GM23248 (cell line): ENCODE measurements at regions not wholly inside any gene's neighbourhood (a gene's known extent, or its start where the extent isn't known, plus 50 kb on each side); places are given as distances from the start of the nearest gene placed in this dataset.

Experiments
- EZH2 ChIP-seq: fragments of 200-600 bp; sonication (generic); IDR thresholded peaks from 2 replicates; pipeline ENCODE4 v1.6.1; 2018; ENCODE audit warnings: antibody characterized with exemption, mild to moderate bottlenecking; ENCODE audit not compliant: insufficient read depth, poor library complexity, severe bottlenecking
- EZH2phosphoT487 ChIP-seq: fragments of 200-600 bp; sonication (generic); IDR thresholded peaks from 2 replicates; pipeline ENCODE4 v1.6.1; 2018; ENCODE audit warnings: antibody characterized with exemption, moderate library complexity, mild to moderate bottlenecking, low read depth; ENCODE audit not compliant: insufficient read depth

GRCh38 chr16:62089715-62090114, 53.5 kb upstream of the CDH8 start:
- TF ChIP-seq EZH2 (no peak), EZH2phosphoT487 (no peak)
